Activated CD4-positive, alpha-beta T cell treated with anti-CD3 and anti-CD28 coated beads for 24 hours (primary cell): ENCODE measurements at regions not wholly inside any gene's neighbourhood (a gene's known extent, or its start where the extent isn't known, plus 50 kb on each side); places are given as distances from the start of the nearest gene placed in this dataset.
"Not testable (repeated sequence)": the region's sequence is repeated elsewhere in the genome, so short reads cannot be mapped to it uniquely, and the experiment has no call there.

Source experiments
- DNase-seq, 2 donors: peaks; one replicate each; pipeline ENCODE4 v3.0.0-alpha.2; 2020; ENCODE audit warnings: low read depth in 2 of 2

GRCh38 chr6:144475411-144475810, 190.3 kb downstream of the UTRN start:
- DNase-seq: no peak

GRCh38 chr6:144476286-144476685, 191.2 kb downstream of the UTRN start:
- DNase-seq: no peak

GRCh38 chr6:144477396-144477795, 192.3 kb downstream of the UTRN start:
- no peak for DNase-seq

GRCh38 chr6:144477856-144478255, 192.7 kb downstream of the UTRN start:
- DNase-seq: no peak

GRCh38 chr6:144478483-144478882, 193.3 kb downstream of the UTRN start:
- no peak for DNase-seq

GRCh38 chr6:144479991-144480390, 194.9 kb downstream of the UTRN start:
- DNase-seq: no peak

GRCh38 chr6:144480473-144480872, 195.3 kb downstream of the UTRN start:
- DNase-seq: no peak

GRCh38 chr6:144481527-144481926, 196.4 kb downstream of the UTRN start:
- no peak for DNase-seq

GRCh38 chr6:144482142-144482541, 197.0 kb downstream of the UTRN start:
- peak; percentile 60 to 65 for DNase-seq

- DNase-seq: no peak
Observed at GRCh38 chr6:144485531-144485930, 200.4 kb downstream of the UTRN start.

GRCh38 chr6:144488590-144488989, 203.5 kb downstream of the UTRN start:
- no peak for DNase-seq

- DNase-seq: no peak
Observed at GRCh38 chr6:144493035-144493910, 208.1 kb downstream of the UTRN start.

- DNase-seq: not testable (repeated sequence)
Observed at GRCh38 chr6:144495076-144495475, 209.9 kb downstream of the UTRN start.

GRCh38 chr6:144497650-144498049, 212.5 kb downstream of the UTRN start:
- no peak for DNase-seq

GRCh38 chr6:144500892-144501291, 215.8 kb downstream of the UTRN start:
- DNase-seq: no peak

GRCh38 chr6:144505214-144505613, 220.1 kb downstream of the UTRN start:
- DNase-seq: not testable (repeated sequence)

GRCh38 chr6:144506051-144506450, 220.9 kb downstream of the UTRN start:
- not testable (repeated sequence) for DNase-seq

- DNase-seq: not testable (repeated sequence)
Observed at GRCh38 chr6:144507772-144508312, 222.7 kb downstream of the UTRN start.

GRCh38 chr6:144510859-144511258, 225.7 kb downstream of the UTRN start:
- DNase-seq: no peak

GRCh38 chr6:144515761-144516160, 230.6 kb downstream of the UTRN start:
- no peak for DNase-seq

- no peak for DNase-seq
Observed at GRCh38 chr6:144519426-144519825, 234.3 kb downstream of the UTRN start.

- no peak for DNase-seq
Observed at GRCh38 chr6:144528743-144529425, 243.7 kb downstream of the UTRN start.

- DNase-seq: no peak
Observed at GRCh38 chr6:144530118-144530517, 245.0 kb downstream of the UTRN start.
